ENCODE measurements at regions not wholly inside any gene's neighbourhood (a gene's known extent, or its start where the extent isn't known, plus 50 kb on each side); places are given as distances from the start of the nearest gene placed in this dataset.
A peak's percentile ranks its signal among the peaks of the same experiment; 100 is the strongest.

DNA sequence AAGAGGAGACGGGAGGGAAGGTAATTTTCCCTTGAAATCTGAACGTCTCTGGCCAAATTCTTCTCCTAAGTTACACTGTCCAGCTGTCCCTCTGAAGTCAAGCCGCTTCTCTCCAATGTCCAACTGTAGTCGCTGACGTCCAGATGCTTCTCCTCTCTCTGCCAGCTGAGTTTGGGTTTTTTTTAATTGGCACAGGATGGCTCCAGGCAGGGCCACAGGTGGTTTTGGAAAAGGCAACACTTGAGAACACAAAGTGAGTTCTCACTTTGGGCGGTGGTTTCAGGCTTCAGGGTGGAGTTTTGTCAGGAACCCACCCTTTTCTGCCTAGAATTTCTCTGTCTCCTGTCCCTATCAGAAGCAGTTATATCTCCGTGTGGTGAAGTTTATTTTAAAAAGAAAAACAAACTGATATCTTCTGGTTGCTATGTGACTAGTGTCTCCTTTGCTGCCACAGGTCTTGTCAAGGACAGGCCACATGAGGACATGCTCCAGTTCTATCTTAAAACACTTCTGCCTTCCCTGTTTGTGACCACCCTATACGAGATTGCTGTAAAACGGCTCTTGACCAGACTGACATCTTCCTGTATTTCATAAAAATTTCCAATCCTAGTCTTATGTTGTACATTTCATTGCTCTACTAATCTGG, 472.3 kb upstream of the ADGRL4 start:
- intact Hi-C loops (cut with DNase I): no loop called here
- DNase-seq: no peak
- no peak for ATAC-seq

DNA sequence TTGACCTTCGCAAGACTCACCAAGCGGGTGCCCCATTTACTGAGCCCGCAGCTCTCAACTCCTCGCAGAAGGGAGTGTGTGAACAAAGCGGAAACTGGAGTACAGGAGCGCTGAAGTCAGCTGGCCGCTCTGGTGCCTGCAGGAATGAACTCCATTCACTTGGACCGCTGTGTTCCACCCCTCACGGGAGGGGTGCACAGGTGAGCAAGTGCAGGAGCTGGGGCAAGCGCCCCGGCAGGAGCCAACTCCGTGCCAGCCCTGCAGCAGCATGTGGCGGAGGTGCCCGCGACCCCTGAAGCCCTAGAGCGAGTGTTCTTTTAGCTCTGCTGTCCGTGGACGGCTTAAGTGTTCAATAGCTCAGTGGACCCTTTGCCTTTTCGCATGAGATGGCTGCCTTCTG, 471.6 kb upstream of the ADGRL4 start:
- peak in 1 of 2 donors; percentile 15 for ATAC-seq
- intact Hi-C loops (cut with DNase I): no loop called here

DNA sequence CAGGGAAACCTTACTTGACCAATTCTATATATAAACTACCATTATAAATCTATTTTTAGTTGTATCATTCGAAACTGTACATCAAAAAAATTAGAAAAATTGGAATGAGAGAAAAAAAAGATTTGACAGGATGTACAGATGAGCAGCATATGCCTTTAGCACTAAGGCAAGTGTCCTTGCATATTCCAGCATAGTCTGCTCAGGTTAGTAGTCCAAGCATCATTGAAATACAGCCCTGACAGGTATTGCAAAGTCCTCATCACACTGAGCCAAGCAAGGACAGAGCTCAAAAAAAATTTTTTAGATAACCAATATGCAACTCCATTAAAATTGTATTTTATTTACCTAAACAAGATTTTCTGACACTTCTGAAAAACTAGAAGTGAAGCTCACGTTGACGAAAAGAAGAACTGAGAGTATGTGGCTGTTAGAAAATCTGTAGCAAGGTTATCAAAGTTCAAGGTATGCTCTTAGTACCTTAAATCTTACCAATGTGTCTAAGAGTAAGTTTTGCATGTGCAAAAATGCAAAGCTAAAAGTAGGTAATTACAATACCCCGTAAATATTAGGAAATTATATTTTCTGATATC, 465.6 kb upstream of the ADGRL4 start:
- DNase-seq (no peak), ATAC-seq (no peak)
- intact Hi-C loops (cut with DNase I): no loop called here

More for the DNA sequence above, 471.6 kb upstream of the ADGRL4 start:
- DNase-seq: no peak

DNA sequence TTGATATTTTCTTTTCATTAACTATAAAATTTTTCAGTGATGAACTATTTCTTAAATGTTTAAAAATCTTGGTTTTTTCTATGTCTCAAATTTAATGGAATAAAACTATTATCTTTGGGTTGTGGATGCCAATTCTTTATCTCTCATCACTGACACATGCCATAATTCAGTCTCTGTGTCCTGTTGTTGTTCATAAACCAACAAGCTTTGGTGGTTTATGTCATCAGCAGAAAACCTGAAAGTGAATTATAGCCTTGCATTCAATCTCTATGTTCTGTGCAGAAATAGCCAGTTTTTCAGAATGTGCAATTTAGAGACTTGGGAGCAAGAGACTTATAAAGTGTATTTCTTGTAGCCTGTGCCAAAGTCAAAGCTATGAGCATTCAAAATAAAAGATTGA, 462.6 kb upstream of the ADGRL4 start:
- intact Hi-C loops (cut with DNase I): no loop called here
- DNase-seq (no peak), ATAC-seq (no peak)

DNA sequence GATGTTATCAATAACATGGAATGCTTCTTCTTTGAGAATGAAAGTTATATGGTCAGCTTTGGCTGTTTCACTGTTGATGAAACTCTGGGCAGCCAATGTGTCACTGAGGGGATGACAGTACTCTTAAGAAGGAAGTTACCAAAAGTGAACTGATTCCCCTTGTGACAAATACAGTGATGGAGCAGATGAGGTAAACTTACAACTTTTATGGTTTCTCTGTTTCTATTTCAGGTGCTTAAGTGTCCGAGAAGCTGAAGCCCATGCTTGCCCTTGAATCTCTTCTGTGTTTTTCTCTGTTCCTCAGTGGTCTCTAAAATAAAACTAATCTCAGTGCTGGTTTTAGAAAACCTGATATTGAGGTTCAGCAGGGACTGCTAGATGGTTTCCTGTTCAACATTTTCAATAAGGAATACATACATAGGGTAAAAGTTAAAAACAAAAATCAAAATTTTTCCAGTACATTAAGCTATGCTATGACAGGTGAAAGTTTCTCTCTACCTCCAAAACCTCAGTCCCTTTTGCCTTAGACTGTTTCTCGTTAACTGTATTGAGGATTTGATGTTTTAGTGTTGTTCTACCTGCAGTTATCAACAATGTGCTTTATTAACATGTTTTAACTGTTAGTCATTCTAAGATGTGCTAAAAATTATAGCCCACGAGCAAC, 454.4 kb upstream of the ADGRL4 start:
- intact Hi-C loops (cut with DNase I): no loop called here
- DNase-seq: no peak
- ATAC-seq: no peak

DNA sequence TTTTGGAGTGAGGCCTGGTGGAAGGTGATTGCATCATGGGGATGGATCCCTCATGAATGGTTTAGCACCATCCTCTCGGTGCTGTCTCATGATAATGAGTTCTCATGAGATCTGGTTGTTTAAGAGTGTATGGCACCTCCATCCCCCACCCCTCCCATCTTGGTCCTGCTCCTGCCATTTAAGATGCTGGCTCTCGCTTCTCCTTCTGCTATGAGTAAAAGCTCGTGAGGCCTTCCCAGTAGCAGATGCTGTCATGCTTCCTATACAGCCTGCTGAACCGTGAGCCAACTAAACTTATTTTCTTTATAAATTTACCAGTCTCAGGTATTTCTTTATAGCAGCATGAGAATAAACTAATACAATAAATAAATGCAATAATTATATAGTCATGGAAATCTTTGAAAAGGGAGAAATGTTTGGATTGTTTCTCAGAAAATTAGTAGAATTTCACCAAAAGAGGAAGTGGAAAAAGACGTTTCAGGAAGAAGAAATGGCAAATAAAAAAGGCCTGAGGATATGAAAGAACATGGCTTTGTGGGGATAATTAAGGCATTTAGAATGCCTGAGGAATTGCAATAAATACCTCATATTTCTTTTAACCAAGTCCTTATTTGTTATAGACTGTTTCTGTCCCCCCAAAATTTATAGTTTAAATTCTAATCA, 451.2 kb upstream of the ADGRL4 start:
- ATAC-seq: no peak
- intact Hi-C loops (cut with DNase I): no loop called here

DNA sequence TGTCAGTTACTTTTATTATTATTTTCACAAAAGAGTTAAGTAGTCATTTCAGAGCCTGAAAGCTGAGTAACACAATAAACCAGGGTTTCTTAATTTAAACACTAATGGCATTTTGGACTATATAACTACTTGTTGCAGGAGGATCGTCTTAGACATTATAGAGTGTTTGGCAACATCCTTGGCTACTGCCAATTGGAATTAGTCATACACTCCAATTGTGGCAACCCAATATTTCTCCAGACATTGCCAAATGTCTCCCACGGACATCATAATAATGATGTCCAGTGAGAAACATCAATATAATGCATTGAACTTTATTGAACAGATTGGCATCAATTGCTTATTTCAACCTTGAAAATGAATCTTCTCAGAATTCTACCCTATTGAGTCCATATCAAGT, 441.9 kb upstream of the ADGRL4 start:
- intact Hi-C loops (cut with DNase I): no loop called here
- ATAC-seq (no peak), DNase-seq (no peak)

More for the DNA sequence above, 451.2 kb upstream of the ADGRL4 start:
- no peak for DNase-seq

DNA sequence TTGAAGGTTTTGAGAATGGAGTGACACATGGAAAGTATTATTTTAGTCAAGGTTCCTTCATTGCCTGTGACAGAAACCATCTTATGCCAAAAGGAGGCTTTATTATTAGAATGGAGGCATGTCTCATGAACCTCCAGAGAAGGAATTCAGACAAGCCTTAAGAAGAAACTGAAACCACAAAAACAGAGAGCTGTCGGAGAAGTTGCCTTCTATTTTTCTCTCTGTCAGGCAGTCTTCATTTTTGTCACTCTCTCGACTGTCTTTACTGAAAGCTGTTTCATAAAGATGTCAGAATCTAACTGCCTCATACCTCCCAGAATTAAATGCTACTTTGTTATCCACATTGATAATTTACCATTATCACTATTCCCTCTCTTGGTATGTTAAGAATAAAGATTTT, 434.7 kb upstream of the ADGRL4 start:
- DNase-seq: no peak
- intact Hi-C loops (cut with DNase I): no loop called here
- no peak for ATAC-seq

DNA sequence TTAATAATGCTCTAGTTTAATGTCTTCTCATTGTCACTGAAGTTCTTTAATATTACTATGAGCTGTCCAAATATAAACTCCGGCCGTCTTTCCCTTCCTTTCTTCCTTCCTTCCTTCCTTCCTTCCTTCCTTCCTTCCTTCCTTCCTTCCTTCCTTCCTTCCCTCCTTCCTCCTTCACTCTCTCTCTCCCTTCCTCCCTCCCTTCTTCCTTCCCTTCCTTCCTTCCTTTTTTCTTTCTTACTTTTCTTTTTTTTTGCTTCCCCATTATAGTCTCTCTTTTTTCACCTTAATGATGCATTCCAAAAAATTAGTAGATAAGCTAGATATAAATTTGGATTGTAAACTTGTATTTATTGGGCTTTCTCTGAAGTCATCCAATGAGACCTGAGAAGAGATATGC, 431.0 kb upstream of the ADGRL4 start:
- intact Hi-C loops (cut with DNase I): no loop called here
- DNase-seq (no peak), ATAC-seq (no peak)

DNA sequence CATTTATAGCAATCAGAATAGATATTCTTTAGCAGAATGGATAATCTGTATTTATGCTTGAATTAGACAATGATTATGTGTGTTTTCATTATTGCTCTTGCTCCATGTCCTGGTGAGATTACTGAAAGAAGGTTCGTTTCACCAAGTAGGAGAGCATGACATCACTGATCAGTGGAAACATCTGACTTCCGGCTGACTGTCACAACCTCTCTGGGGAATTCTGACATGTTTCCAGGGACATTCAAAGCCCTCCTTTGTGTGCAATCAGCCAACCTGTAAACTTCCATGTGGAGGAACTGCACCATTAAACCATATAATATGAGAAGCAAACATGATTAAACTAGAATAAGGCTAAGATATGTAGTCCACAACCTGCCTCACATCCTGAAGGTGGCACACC, 424.8 kb upstream of the ADGRL4 start:
- ATAC-seq: no peak
- DNase-seq: no peak
- intact Hi-C loops (cut with DNase I): no loop called here

DNA sequence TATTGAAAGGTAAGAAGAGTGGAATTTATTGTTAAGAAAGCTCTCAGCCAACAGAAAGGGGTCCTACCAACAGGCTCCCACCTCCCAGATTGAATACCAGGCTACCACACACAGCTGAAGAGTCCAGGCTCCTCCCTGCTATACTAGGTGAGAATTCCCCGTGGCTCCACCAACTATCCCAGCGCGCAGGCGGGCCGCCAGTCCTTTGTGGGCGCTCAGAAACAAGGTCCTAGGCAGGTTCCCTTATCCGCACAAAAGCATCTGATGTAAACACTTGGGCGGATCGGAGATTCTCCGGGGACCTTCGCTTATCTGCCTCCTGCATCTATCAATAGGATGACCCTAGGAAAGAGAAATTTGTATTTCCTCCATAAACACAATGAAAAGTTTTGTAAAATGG, 423.9 kb upstream of the ADGRL4 start:
- DNase-seq (no peak), ATAC-seq (no peak)
- intact Hi-C loops (cut with DNase I): no loop called here

DNA sequence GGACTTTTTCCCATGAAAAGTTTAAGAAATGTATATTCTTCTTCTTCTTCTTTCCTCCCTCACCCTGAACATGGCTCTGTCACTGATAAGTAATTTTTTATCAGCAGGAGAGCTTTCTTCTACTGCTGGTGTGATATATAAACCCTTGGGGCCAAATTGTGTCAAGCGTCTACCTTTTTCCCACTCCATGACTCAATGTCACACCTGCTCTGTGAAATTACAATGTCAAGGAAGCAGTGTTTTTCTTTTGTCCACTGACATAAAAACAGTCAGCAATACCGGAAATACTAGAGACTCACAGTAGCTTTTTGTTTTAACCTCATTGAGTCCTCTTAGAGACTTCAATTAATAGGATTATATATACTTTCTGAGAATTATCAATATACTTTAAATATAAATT, 416.2 kb upstream of the ADGRL4 start:
- ATAC-seq (no peak), DNase-seq (no peak)
- intact Hi-C loops (cut with DNase I): no loop called here

DNA sequence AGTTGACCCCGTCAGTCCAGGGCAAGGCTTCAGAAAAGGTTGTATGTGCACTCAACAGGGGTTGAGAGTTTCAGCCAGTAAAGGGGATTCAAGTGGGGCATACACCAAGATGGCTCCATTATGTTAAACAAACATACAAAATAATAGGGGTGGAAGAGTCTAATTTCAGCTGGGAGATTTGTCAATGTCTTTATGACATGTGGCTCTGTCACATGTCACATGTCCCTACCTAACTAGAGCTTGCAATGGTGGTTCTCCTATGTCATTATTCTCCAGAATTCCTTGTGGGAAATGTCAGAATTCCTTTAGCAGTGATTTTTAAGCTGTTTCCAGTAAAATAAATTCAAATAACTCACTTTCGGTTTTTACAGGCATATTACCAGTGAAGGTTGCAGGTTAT, 392.0 kb upstream of the ADGRL4 start:
- DNase-seq (no peak), ATAC-seq (no peak)
- intact Hi-C loops (cut with DNase I): no loop called here

DNA sequence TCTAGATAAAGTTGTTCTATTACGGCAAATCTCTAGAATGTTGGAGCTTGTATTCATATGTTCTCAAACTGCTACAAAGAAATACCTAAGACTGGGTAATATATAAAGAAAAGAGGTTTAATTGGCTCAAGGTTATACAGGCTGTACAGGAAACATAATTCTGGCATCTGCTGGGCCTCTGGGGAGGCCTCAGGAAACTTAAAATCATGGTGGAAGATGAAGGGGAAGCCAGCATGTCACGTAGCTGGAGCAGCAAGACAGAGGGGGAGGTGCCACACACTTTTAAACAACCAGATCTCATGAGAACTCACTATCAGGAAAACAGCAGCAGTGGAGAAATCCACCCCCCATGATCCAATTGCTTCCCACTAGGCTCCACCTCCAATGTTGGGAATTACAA, 390.4 kb upstream of the ADGRL4 start:
- ATAC-seq: no peak
- DNase-seq: no peak

DNA sequence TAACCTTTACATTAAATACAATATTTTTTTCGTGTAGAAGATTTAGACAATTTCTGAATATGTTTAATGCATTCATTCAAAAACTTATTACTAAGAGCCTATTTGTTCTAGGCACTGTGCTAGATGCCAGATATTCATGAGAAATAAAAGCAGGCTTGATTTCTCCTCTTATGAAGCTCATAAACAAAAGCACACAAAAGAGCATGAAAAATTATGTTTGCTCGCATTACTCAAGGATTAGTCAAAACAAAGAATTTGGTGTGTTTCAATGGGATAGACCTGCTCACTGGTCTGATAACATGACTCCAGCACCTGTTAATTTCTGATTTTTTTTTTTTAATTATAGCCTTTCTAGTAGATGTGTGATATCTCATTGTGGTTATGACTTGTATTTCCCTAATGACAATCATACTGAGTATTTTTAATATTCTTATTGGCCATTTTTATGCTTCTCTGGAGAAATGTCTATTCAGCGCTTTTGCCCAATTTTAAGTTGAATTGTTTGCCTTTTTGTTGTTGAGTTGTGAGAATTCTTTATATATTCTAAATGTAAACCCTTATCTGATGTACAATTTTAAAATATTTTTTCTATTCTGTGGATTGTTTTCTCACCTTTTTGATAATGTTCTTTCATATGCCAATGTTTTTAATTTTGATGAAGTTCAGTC, 382.3 kb upstream of the ADGRL4 start:
- ATAC-seq (no peak), DNase-seq (no peak)
- intact Hi-C loops (cut with DNase I): no loop called here

More for the DNA sequence above, 390.4 kb upstream of the ADGRL4 start:
- intact Hi-C loops (cut with DNase I): no loop called here

DNA sequence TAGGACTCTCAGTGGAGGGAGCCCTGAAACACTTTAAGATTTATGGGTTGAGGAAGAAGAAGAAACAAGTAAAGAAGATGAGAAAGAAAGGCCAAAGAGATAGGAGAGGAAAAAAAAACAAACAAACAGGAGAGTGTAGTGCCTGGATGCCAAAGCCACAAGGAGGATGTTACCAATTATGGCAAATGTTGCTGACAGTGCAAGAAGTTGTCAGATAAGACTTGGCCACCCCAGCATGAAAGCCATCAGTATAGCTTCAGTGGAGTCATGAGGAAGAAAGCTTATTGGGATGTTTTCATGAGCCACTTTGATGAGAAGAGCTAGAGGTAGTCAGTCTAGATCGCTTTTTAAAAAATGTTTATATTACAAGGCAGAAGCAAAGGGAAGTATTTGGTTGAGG, 380.2 kb upstream of the ADGRL4 start:
- intact Hi-C loops (cut with DNase I): no loop called here
- DNase-seq (no peak), ATAC-seq (no peak)

DNA sequence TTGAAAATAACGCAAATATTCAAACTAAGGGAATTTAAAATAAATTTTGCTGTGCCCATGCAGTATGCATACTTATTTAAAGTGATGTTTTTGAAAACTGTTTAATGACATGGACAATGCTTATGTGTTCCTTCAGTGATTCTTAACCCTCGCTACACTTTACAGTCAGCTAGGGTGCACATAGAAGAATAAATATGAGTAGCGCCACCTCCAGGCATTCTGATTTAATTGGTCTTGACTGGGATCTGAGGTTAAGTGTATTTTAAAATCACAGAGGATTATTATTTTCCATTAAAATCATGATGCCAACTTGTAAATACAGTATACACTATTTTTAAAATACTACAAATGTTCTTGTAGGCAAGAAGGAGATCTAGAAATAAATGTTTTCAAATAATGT, 373.5 kb upstream of the ADGRL4 start:
- intact Hi-C loops (cut with DNase I): no loop called here
- DNase-seq (no peak), ATAC-seq (no peak)

DNA sequence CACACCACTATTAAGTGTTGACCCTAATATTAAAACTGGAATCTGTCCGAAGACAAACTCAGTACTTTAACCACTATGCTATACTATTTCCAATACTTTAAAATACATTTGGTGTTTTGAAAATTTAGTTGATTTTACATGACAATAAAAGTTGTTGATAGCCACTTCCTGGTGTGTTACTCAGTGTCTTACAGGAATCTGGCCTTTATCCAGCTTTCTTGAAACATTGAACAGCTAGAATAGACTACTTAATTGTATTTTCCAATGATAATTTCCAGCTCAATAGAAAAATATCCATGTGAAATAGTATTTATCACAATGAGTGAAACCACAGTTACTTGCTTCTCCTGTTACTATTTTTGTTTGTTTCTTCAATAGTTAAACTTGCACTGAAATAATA, 369.6 kb upstream of the ADGRL4 start:
- intact Hi-C loops (cut with DNase I): no loop called here
- no peak for DNase-seq
- ATAC-seq: no peak

DNA sequence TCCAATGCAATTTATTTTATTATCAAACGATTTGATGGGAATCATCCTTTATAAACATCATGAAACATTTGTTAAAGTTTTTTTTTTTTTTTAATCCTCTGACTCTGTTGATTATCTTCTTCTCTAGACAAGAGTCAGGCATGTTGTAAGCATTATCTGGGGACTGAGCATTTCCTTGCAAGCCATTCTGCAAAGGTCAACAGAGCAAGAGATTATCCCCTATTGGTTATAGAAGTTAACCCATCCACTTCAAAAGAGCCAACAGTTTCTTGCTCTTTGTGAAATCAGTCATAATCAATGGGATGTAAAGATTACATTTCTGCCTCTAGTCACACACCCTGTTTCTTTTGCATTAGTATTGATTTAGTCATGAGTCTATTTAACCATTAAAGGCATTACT, 368.8 kb upstream of the ADGRL4 start:
- intact Hi-C loops (cut with DNase I): no loop called here
- no peak for DNase-seq
- ATAC-seq: no peak

DNA sequence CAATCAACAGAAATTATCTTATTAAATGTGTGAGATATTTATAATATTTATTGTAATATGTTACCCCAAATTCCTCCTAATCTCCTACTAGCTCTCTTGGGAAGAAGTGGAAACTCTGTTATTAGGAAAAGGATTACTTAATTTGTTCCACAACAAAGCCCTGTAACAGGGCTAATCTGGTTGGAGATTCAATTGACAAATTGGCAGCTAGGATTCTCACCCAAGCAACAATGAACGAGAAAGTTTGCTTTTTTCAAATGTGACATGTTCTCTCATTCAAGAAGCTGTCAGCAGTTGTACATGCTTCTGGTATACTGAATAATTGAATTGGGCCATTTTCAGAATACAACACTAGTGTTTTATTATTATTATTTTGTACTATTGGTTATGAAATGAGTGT, 367.9 kb upstream of the ADGRL4 start:
- DNase-seq (no peak), ATAC-seq (peak in 1 of 2 donors; percentile 34)
- intact Hi-C loops (cut with DNase I): no loop called here

Data from left cardiac atrium (tissue), 4 donors.